ENCODE measurements at regions not wholly inside any gene's neighbourhood (a gene's known extent, or its start where the extent isn't known, plus 50 kb on each side); places are given as distances from the start of the nearest gene placed in this dataset.

- Mint-ChIP-seq H3K4me1 (no peaks in the 10 kb centered on the region), H3K9me3 (peaks cover 0 to 3% (median 0%) of the 10 kb centered on the region in 3 donors), H3K36me3 (no peaks in the 10 kb centered on the region), H3K27ac (no peak overlapping the region), H3K4me3 (no peak overlapping the region), H3K27me3 (no peaks in the 10 kb centered on the region)
Measured at GRCh38 chr2:200158647-200159356, 147.7 kb upstream of the SPATS2L start.

- Mint-ChIP-seq H3K27ac (no peak overlapping the region), H3K4me3 (no peak overlapping the region)
Measured at GRCh38 chr2:200159357-200159707, 147.2 kb upstream of the SPATS2L start.

GRCh38 chr2:200159829-200160781, 146.4 kb upstream of the SPATS2L start:
- no peaks in the 10 kb centered on the region for H3K36me3 Mint-ChIP-seq
- H3K4me1 Mint-ChIP-seq, result no peaks in the 10 kb centered on the region
- H3K27me3 Mint-ChIP-seq, result no peaks in the 10 kb centered on the region
- no peak overlapping the region for H3K27ac Mint-ChIP-seq
- H3K9me3 Mint-ChIP-seq, result peaks cover 0 to 3% (median 0%) of the 10 kb centered on the region in 3 donors
- H3K4me3 Mint-ChIP-seq, result no peak overlapping the region

More at GRCh38 chr2:200159357-200159707, 147.2 kb upstream of the SPATS2L start:
- Mint-ChIP-seq H3K9me3 (peaks cover 0 to 3% (median 0%) of the 10 kb centered on the region in 3 donors), H3K36me3 (no peaks in the 10 kb centered on the region), H3K27me3 (no peaks in the 10 kb centered on the region), H3K4me1 (no peaks in the 10 kb centered on the region)

- Mint-ChIP-seq H3K36me3 (no peaks in the 10 kb centered on the region), H3K27me3 (no peaks in the 10 kb centered on the region), H3K4me3 (no peak overlapping the region), H3K4me1 (no peaks in the 10 kb centered on the region), H3K9me3 (peaks cover 3 to 5% (median 5%) of the 10 kb centered on the region in 3 donors), H3K27ac (no peak overlapping the region)
Measured at GRCh38 chr2:200161458-200161857, 145.0 kb upstream of the SPATS2L start.

GRCh38 chr2:200165687-200166086, 140.8 kb upstream of the SPATS2L start:
- H3K9me3 Mint-ChIP-seq, result peaks cover 2 to 5% (median 5%) of the 10 kb centered on the region in 3 donors
- peaks cover 2% of the 10 kb centered on the region for H3K27me3 Mint-ChIP-seq
- no peaks in the 10 kb centered on the region for H3K36me3 Mint-ChIP-seq
- no peak overlapping the region for H3K4me3 Mint-ChIP-seq
- no peak overlapping the region for H3K27ac Mint-ChIP-seq
- H3K4me1 Mint-ChIP-seq, result no peaks in the 10 kb centered on the region

- peaks cover 4 to 8% (median 5%) of the 10 kb centered on the region in 3 donors for H3K9me3 Mint-ChIP-seq
- peaks cover 0 to 2% (median 0%) of the 10 kb centered on the region in 3 donors for H3K4me1 Mint-ChIP-seq
- no peaks in the 10 kb centered on the region for H3K36me3 Mint-ChIP-seq
- no peak overlapping the region for H3K27ac Mint-ChIP-seq
- H3K27me3 Mint-ChIP-seq, result peaks cover 2% of the 10 kb centered on the region
- H3K4me3 Mint-ChIP-seq, result no peak overlapping the region
Measured at GRCh38 chr2:200168641-200169555, 137.6 kb upstream of the SPATS2L start.

GRCh38 chr2:200170221-200170620, 136.3 kb upstream of the SPATS2L start:
- Mint-ChIP-seq H3K27me3 (peaks cover 2% of the 10 kb centered on the region), H3K27ac (no peak overlapping the region), H3K4me3 (no peak overlapping the region), H3K9me3 (peaks cover 4 to 8% (median 5%) of the 10 kb centered on the region in 3 donors), H3K36me3 (no peaks in the 10 kb centered on the region), H3K4me1 (peaks cover 0 to 2% (median 0%) of the 10 kb centered on the region in 3 donors)

- H3K9me3 Mint-ChIP-seq, result peaks cover 3 to 4% (median 3%) of the 10 kb centered on the region in 3 donors
- no peak overlapping the region for H3K27ac Mint-ChIP-seq
- H3K4me3 Mint-ChIP-seq, result no peak overlapping the region
- H3K27me3 Mint-ChIP-seq, result peaks cover 2% of the 10 kb centered on the region
- H3K36me3 Mint-ChIP-seq, result no peaks in the 10 kb centered on the region
- peaks cover 0 to 2% (median 0%) of the 10 kb centered on the region in 3 donors for H3K4me1 Mint-ChIP-seq
Measured at GRCh38 chr2:200171731-200172482, 134.6 kb upstream of the SPATS2L start.

GRCh38 chr2:200172521-200172920, 134.0 kb upstream of the SPATS2L start:
- Mint-ChIP-seq H3K4me3 (no peak overlapping the region), H3K4me1 (peaks cover 0 to 2% (median 0%) of the 10 kb centered on the region in 3 donors), H3K27ac (no peak overlapping the region), H3K27me3 (peaks cover 2% of the 10 kb centered on the region), H3K36me3 (no peaks in the 10 kb centered on the region), H3K9me3 (peaks cover 3 to 4% (median 3%) of the 10 kb centered on the region in 3 donors)

GRCh38 chr2:200172944-200173581, 133.4 kb upstream of the SPATS2L start:
- peaks cover 0 to 2% (median 0%) of the 10 kb centered on the region in 3 donors for H3K4me1 Mint-ChIP-seq
- no peak overlapping the region for H3K4me3 Mint-ChIP-seq
- H3K27ac Mint-ChIP-seq, result no peak overlapping the region
- H3K27me3 Mint-ChIP-seq, result peaks cover 2% of the 10 kb centered on the region
- H3K9me3 Mint-ChIP-seq, result peaks cover 3 to 4% (median 3%) of the 10 kb centered on the region in 3 donors
- no peaks in the 10 kb centered on the region for H3K36me3 Mint-ChIP-seq

- H3K4me3 Mint-ChIP-seq, result no peak overlapping the region
- peaks cover 2% of the 10 kb centered on the region for H3K27me3 Mint-ChIP-seq
- no peak overlapping the region for H3K27ac Mint-ChIP-seq
- H3K36me3 Mint-ChIP-seq, result peaks cover 2% of the 10 kb centered on the region
- peaks cover 3 to 4% (median 3%) of the 10 kb centered on the region in 3 donors for H3K9me3 Mint-ChIP-seq
- peaks cover 0 to 2% (median 0%) of the 10 kb centered on the region in 3 donors for H3K4me1 Mint-ChIP-seq
Measured at GRCh38 chr2:200173691-200174090, 132.8 kb upstream of the SPATS2L start.

- peaks cover 0 to 2% (median 0%) of the 10 kb centered on the region in 3 donors for H3K4me1 Mint-ChIP-seq
- H3K27me3 Mint-ChIP-seq, result peaks cover 2% of the 10 kb centered on the region
- H3K9me3 Mint-ChIP-seq, result peaks cover 3 to 4% (median 3%) of the 10 kb centered on the region in 3 donors
- no peak overlapping the region for H3K27ac Mint-ChIP-seq
- H3K4me3 Mint-ChIP-seq, result no peak overlapping the region
- peaks cover 2% of the 10 kb centered on the region for H3K36me3 Mint-ChIP-seq
Measured at GRCh38 chr2:200174433-200175216, 131.9 kb upstream of the SPATS2L start.

Measured in IgD-negative memory B cell (primary cell).